ENCODE measurements at regions not wholly inside any gene's neighbourhood (a gene's known extent, or its start where the extent isn't known, plus 50 kb on each side); places are given as distances from the start of the nearest gene placed in this dataset.

- Histone ChIP-seq H3K4me1 (ENCODE audit: control insufficient read depth in 2 of 2, insufficient read depth in 2 of 2, low read length in 2 of 2) (no peaks in the 10 kb centered on the region), H3K9me3 (ENCODE audit: control insufficient read depth in 2 of 2, insufficient read depth in 1 of 2, low read length in 1 of 2) (no peaks in the 10 kb centered on the region), H3K36me3 (ENCODE audit: control insufficient read depth in 2 of 2, insufficient read depth in 2 of 2, low read length in 1 of 2) (no peaks in the 10 kb centered on the region), H3K27me3 (ENCODE audit: control insufficient read depth in 2 of 2, insufficient read depth in 1 of 2, low read length in 1 of 2) (no peaks in the 10 kb centered on the region), H3K4me3 (ENCODE audit: low read length in 2 of 2) (no peak overlapping the region), H3K27ac (ENCODE audit: low read depth in 1 of 2, low read length in 1 of 2) (no peak overlapping the region)
- WGBS, result 70% methylated on average over 5 of the region's 5 CpGs
- no peak for DNase-seq (ENCODE audit: low read depth in 6 of 9, low spot score in 9 of 9)
Observed at GRCh38 chr2:126476691-126477090, 179.3 kb upstream of the GYPC start.

DNA sequence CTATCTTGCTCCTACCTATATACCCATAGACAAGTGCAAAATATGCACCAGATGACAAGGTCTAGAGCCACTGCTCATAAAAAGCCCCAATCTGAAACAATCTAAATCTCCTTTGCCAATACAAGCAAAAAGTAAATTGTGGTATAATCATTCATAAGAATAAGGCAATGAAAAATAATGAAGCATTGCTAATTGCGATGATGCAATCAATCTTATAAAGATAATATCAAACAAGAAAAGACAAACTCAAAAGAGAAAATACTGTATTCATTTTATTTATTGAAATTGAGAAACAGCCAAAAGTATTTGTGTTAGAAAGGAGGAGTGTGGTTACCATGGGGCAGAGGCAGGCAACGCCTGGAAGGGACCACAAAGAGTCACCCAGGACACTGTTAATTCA is 175.9 kb upstream of the GYPC start:
- H3K27me3 ChIP-seq (ENCODE audit: control insufficient read depth in 2 of 2, insufficient read depth in 1 of 2, low read length in 1 of 2), result no peaks in the 10 kb centered on the region
- no peak for DNase-seq (ENCODE audit: low read depth in 6 of 9, low spot score in 9 of 9)
- no peaks in the 10 kb centered on the region for H3K4me1 ChIP-seq (ENCODE audit: control insufficient read depth in 2 of 2, insufficient read depth in 2 of 2, low read length in 2 of 2)
- no peaks in the 10 kb centered on the region for H3K36me3 ChIP-seq (ENCODE audit: control insufficient read depth in 2 of 2, insufficient read depth in 2 of 2, low read length in 1 of 2)
- H3K27ac ChIP-seq (ENCODE audit: low read depth in 1 of 2, low read length in 1 of 2), result no peak overlapping the region
- no peaks in the 10 kb centered on the region for H3K9me3 ChIP-seq (ENCODE audit: control insufficient read depth in 2 of 2, insufficient read depth in 1 of 2, low read length in 1 of 2)
- WGBS, result 96% methylated on average over 2 of the region's 2 CpGs
- no peak overlapping the region for H3K4me3 ChIP-seq (ENCODE audit: low read length in 2 of 2)

GRCh38 chr2:126482582-126483464 is 173.1 kb upstream of the GYPC start:
- Histone ChIP-seq H3K27me3 (ENCODE audit: control insufficient read depth in 2 of 2, insufficient read depth in 1 of 2, low read length in 1 of 2) (no peaks in the 10 kb centered on the region), H3K4me3 (ENCODE audit: low read length in 2 of 2) (no peak overlapping the region), H3K4me1 (ENCODE audit: control insufficient read depth in 2 of 2, insufficient read depth in 2 of 2, low read length in 2 of 2) (no peaks in the 10 kb centered on the region), H3K36me3 (ENCODE audit: control insufficient read depth in 2 of 2, insufficient read depth in 2 of 2, low read length in 1 of 2) (no peaks in the 10 kb centered on the region), H3K9me3 (ENCODE audit: control insufficient read depth in 2 of 2, insufficient read depth in 1 of 2, low read length in 1 of 2) (no peaks in the 10 kb centered on the region), H3K27ac (ENCODE audit: low read depth in 1 of 2, low read length in 1 of 2) (no peak overlapping the region)
- WGBS, result 91% methylated on average over 19 of the region's 19 CpGs
- no peak for DNase-seq (ENCODE audit: low read depth in 6 of 9, low spot score in 9 of 9)

GRCh38 chr2:126494593-126494992 is 161.4 kb upstream of the GYPC start:
- no peaks in the 10 kb centered on the region for H3K4me1 ChIP-seq (ENCODE audit: control insufficient read depth in 2 of 2, insufficient read depth in 2 of 2, low read length in 2 of 2)
- H3K36me3 ChIP-seq (ENCODE audit: control insufficient read depth in 2 of 2, insufficient read depth in 2 of 2, low read length in 1 of 2), result no peaks in the 10 kb centered on the region
- H3K27me3 ChIP-seq (ENCODE audit: control insufficient read depth in 2 of 2, insufficient read depth in 1 of 2, low read length in 1 of 2), result no peaks in the 10 kb centered on the region
- DNase-seq (ENCODE audit: low read depth in 6 of 9, low spot score in 9 of 9), result no peak
- H3K9me3 ChIP-seq (ENCODE audit: control insufficient read depth in 2 of 2, insufficient read depth in 1 of 2, low read length in 1 of 2), result peaks cover 0 to 2% of the 10 kb centered on the region in 2 donors
- no peak overlapping the region for H3K27ac ChIP-seq (ENCODE audit: low read depth in 1 of 2, low read length in 1 of 2)
- no peak overlapping the region for H3K4me3 ChIP-seq (ENCODE audit: low read length in 2 of 2)

- Histone ChIP-seq H3K9me3 (ENCODE audit: control insufficient read depth in 2 of 2, insufficient read depth in 1 of 2, low read length in 1 of 2) (peaks cover 0 to 2% of the 10 kb centered on the region in 2 donors), H3K36me3 (ENCODE audit: control insufficient read depth in 2 of 2, insufficient read depth in 2 of 2, low read length in 1 of 2) (no peaks in the 10 kb centered on the region), H3K4me3 (ENCODE audit: low read length in 2 of 2) (no peak overlapping the region), H3K27ac (ENCODE audit: low read depth in 1 of 2, low read length in 1 of 2) (no peak overlapping the region), H3K4me1 (ENCODE audit: control insufficient read depth in 2 of 2, insufficient read depth in 2 of 2, low read length in 2 of 2) (no peaks in the 10 kb centered on the region), H3K27me3 (ENCODE audit: control insufficient read depth in 2 of 2, insufficient read depth in 1 of 2, low read length in 1 of 2) (no peaks in the 10 kb centered on the region)
- no peak for DNase-seq (ENCODE audit: low read depth in 6 of 9, low spot score in 9 of 9)
- 89% methylated on average over 2 of the region's 2 CpGs for WGBS
Observed at GRCh38 chr2:126495189-126495588, 160.8 kb upstream of the GYPC start.

DNA sequence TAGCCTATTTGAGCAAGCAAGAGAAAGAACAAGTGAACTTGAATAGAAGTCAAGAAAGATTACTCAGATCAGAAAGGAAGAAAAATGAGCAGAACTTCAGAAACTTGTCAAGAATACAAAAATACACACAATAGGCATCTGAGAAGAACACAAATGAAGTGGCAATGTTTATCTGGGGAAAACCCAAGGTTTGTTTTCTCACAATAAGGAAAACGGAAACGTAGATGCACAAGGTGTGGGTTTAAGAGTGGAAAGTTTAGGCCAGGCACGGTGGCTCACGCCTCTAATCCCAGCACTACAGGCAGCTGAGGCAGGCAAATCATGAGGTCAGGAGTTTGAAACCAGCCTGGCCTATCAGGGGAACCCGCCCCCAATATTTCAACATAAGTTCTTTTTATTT is 159.5 kb upstream of the GYPC start:
- H3K9me3 ChIP-seq (ENCODE audit: control insufficient read depth in 2 of 2, insufficient read depth in 1 of 2, low read length in 1 of 2), result peaks cover 0 to 2% of the 10 kb centered on the region in 2 donors
- 96% methylated on average over 5 of the region's 5 CpGs for WGBS
- DNase-seq (ENCODE audit: low read depth in 6 of 9, low spot score in 9 of 9), result no peak
- no peak overlapping the region for H3K27ac ChIP-seq (ENCODE audit: low read depth in 1 of 2, low read length in 1 of 2)
- H3K36me3 ChIP-seq (ENCODE audit: control insufficient read depth in 2 of 2, insufficient read depth in 2 of 2, low read length in 1 of 2), result no peaks in the 10 kb centered on the region
- H3K27me3 ChIP-seq (ENCODE audit: control insufficient read depth in 2 of 2, insufficient read depth in 1 of 2, low read length in 1 of 2), result no peaks in the 10 kb centered on the region
- H3K4me1 ChIP-seq (ENCODE audit: control insufficient read depth in 2 of 2, insufficient read depth in 2 of 2, low read length in 2 of 2), result no peaks in the 10 kb centered on the region
- H3K4me3 ChIP-seq (ENCODE audit: low read length in 2 of 2), result no peak overlapping the region

DNA sequence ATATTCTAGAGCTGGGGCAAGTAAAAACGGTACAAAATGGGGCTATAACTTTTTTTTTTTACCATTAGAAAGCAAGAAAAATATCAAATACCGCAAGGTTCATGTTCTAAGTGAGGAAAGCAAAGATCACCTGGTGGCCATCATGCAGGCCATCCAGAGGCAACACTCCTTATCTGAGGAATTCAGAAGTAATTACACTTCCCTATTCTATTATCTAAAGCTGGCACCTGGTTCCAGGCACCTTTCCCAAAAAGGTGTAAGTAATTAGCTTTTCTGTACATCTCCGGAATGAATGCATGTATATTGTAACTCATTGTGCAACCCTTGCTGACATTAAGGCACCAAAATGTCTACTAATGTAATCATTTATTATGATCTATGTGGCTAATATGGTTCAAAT is 152.5 kb upstream of the GYPC start:
- no peaks in the 10 kb centered on the region for H3K27me3 ChIP-seq (ENCODE audit: control insufficient read depth in 2 of 2, insufficient read depth in 1 of 2, low read length in 1 of 2)
- H3K36me3 ChIP-seq (ENCODE audit: control insufficient read depth in 2 of 2, insufficient read depth in 2 of 2, low read length in 1 of 2), result no peaks in the 10 kb centered on the region
- H3K4me1 ChIP-seq (ENCODE audit: control insufficient read depth in 2 of 2, insufficient read depth in 2 of 2, low read length in 2 of 2), result no peaks in the 10 kb centered on the region
- DNase-seq (ENCODE audit: low read depth in 6 of 9, low spot score in 9 of 9), result no peak
- 69% methylated on average over 3 of the region's 3 CpGs for WGBS
- H3K27ac ChIP-seq (ENCODE audit: low read depth in 1 of 2, low read length in 1 of 2), result no peak overlapping the region
- no peak overlapping the region for H3K4me3 ChIP-seq (ENCODE audit: low read length in 2 of 2)
- no peaks in the 10 kb centered on the region for H3K9me3 ChIP-seq (ENCODE audit: control insufficient read depth in 2 of 2, insufficient read depth in 1 of 2, low read length in 1 of 2)

DNA sequence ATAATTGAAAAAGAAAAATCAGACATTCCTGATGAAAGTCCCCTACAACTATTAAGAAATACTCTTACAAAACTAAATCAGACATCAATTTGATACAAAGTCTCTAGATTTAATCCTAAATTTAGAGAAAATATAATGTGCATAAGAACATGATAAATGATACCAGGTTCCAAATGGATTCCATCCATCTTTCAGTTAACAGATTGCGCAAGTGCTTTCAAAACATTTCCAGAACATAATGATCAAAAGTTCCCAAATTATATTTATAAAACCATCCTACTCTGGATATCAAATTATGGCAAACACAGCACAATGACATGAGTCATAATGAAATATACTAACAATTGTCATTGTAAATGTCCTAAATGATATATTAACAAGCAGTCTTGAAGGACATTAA is 151.0 kb upstream of the GYPC start:
- Histone ChIP-seq H3K27ac (ENCODE audit: low read depth in 1 of 2, low read length in 1 of 2) (no peak overlapping the region), H3K36me3 (ENCODE audit: control insufficient read depth in 2 of 2, insufficient read depth in 2 of 2, low read length in 1 of 2) (no peaks in the 10 kb centered on the region)
- WGBS, result 99% methylated on average over 1 of the region's 1 CpG

GRCh38 chr2:126506786-126507185 is 149.2 kb upstream of the GYPC start:
- Histone ChIP-seq H3K4me1 (ENCODE audit: control insufficient read depth in 2 of 2, insufficient read depth in 2 of 2, low read length in 2 of 2) (no peaks in the 10 kb centered on the region), H3K27me3 (ENCODE audit: control insufficient read depth in 2 of 2, insufficient read depth in 1 of 2, low read length in 1 of 2) (no peaks in the 10 kb centered on the region), H3K9me3 (ENCODE audit: control insufficient read depth in 2 of 2, insufficient read depth in 1 of 2, low read length in 1 of 2) (no peaks in the 10 kb centered on the region), H3K4me3 (ENCODE audit: low read length in 2 of 2) (no peak overlapping the region), H3K27ac (ENCODE audit: low read depth in 1 of 2, low read length in 1 of 2) (no peak overlapping the region), H3K36me3 (ENCODE audit: control insufficient read depth in 2 of 2, insufficient read depth in 2 of 2, low read length in 1 of 2) (no peaks in the 10 kb centered on the region)
- no peak for DNase-seq (ENCODE audit: low read depth in 6 of 9, low spot score in 9 of 9)
- 35% methylated on average over 1 of the region's 1 CpG for WGBS

More for the DNA sequence above, 151.0 kb upstream of the GYPC start:
- H3K9me3 ChIP-seq (ENCODE audit: control insufficient read depth in 2 of 2, insufficient read depth in 1 of 2, low read length in 1 of 2), result no peaks in the 10 kb centered on the region
- no peak overlapping the region for H3K4me3 ChIP-seq (ENCODE audit: low read length in 2 of 2)
- no peaks in the 10 kb centered on the region for H3K4me1 ChIP-seq (ENCODE audit: control insufficient read depth in 2 of 2, insufficient read depth in 2 of 2, low read length in 2 of 2)
- no peak for DNase-seq (ENCODE audit: low read depth in 6 of 9, low spot score in 9 of 9)
- H3K27me3 ChIP-seq (ENCODE audit: control insufficient read depth in 2 of 2, insufficient read depth in 1 of 2, low read length in 1 of 2), result no peaks in the 10 kb centered on the region

Measured in thymus (tissue), 11 donors.